GM12878 (cell line): ENCODE measurements at regions not wholly inside any gene's neighbourhood (a gene's known extent, or its start where the extent isn't known, plus 50 kb on each side); places are given as distances from the start of the nearest gene placed in this dataset.

Experiments
- ATAC-seq: fragments of 200-7000 bp; cut with Tn5 transposase; 3 replicates; pipeline ENCODE4 v1.9.1; 2020; ENCODE audit warnings: mild to moderate bottlenecking, moderate library complexity
- BruUV-seq: library from RNA; stranded (reverse); fragments of 400-500 nt; replicated peaks from 2 replicates; lab custom pipeline; 2021; lab: Mats Ljungman, UMichigan
- CTCF ChIA-PET: fragments of 300-600 bp; sonication (Branson Sonifier 250); formaldehyde crosslinking; extraction: SDS; loops from one replicate; lab custom pipeline; 2021; ENCODE audit warnings: inconsistent platforms; lab: Yijun Ruan, JAX
- POLR2A ChIA-PET: fragments of 350-600 bp; formaldehyde crosslinking; extraction: SDS; loops from one replicate; lab custom pipeline; 2021; ENCODE audit warnings: inconsistent platforms; lab: Charles Lee
- RAD21 ChIA-PET: fragments of 300-600 bp; sonication (Branson Sonifier 250); formaldehyde crosslinking; loops from one replicate; lab custom pipeline; 2023; ENCODE audit warnings: antibody characterized with exemption; ENCODE audit not compliant: unreplicated experiment; lab: Charles Lee
- SMC1A ChIA-PET: fragments of 300-600 bp; sonication (Branson Sonifier 250); formaldehyde crosslinking; loops from one replicate; lab custom pipeline; 2023; ENCODE audit not compliant: unreplicated experiment, uncharacterized antibody; lab: Charles Lee
- DNase-seq: peaks from one replicate; pipeline ENCODE4 v3.0.0-alpha.2; 2011; ENCODE audit warnings: low read depth, low spot score
- FAIRE-seq: peaks from 3 replicates; lab custom pipeline; 2011; peaks lifted over from hg19 to GRCh38; lab: Jason Lieb, UNC
- H2AFZ ChIP-seq: 2 replicates; pipeline ENCODE4 v1.6.0; 2011; ENCODE audit warnings: low read depth, low read length, control low read depth; ENCODE audit not compliant: control insufficient read depth
- H3K27ac ChIP-seq: 2 replicates; pipeline ENCODE4 v1.5.1; 2011; ENCODE audit warnings: control low read depth; ENCODE audit not compliant: control insufficient read depth, insufficient read depth
- H3K27me3 ChIP-seq, 2 experiments: replicated peaks in 1 of 2; 2 replicates each; pipeline versions ENCODE4 v1.6.0 to v1.6.1; 2011; ENCODE audit warnings: low read length in 1 of 2; ENCODE audit not compliant: control insufficient read depth in 2 of 2, insufficient read depth in 2 of 2
- H3K36me3 ChIP-seq, 2 experiments: 2 replicates each; pipeline ENCODE4 v1.5.1; 2011; ENCODE audit warnings: low read length in 1 of 2; ENCODE audit not compliant: control insufficient read depth in 2 of 2, insufficient read depth in 2 of 2
- H3K4me1 ChIP-seq: 2 replicates; pipeline ENCODE4 v1.6.1; 2011; ENCODE audit warnings: mild to moderate bottlenecking, low read length, moderate library complexity, mixed read lengths; ENCODE audit not compliant: control insufficient read depth, insufficient read depth
- H3K4me2 ChIP-seq: 2 replicates; pipeline ENCODE4 v1.6.0; 2011; ENCODE audit warnings: control low read depth; ENCODE audit not compliant: control insufficient read depth, insufficient read depth
- H3K4me3 ChIP-seq: fragments of 200-600 bp; sonication (generic); 2 replicates; pipeline ENCODE4 v1.5.1; 2016
- H3K79me2 ChIP-seq: 2 replicates; pipeline ENCODE4 v1.6.0; 2011; ENCODE audit warnings: low read length; ENCODE audit not compliant: control insufficient read depth, insufficient read depth
- H3K9ac ChIP-seq: 2 replicates; pipeline ENCODE4 v1.8.0; 2011; ENCODE audit warnings: low read length, control low read depth, mixed read lengths; ENCODE audit not compliant: control insufficient read depth, insufficient read depth
- H3K9me3 ChIP-seq: replicated peaks from 3 replicates; pipeline ENCODE4 v1.5.1; 2011; ENCODE audit warnings: mild to moderate bottlenecking, low read length; ENCODE audit not compliant: control insufficient read depth, insufficient read depth
- H4K20me1 ChIP-seq: 2 replicates; pipeline ENCODE4 v1.6.0; 2011; ENCODE audit not compliant: control insufficient read depth, insufficient read depth
- ASH2L ChIP-seq: fragments of 300-600, 200-600 bp; sonication (generic); IDR thresholded peaks from 2 replicates; pipeline ENCODE4 v1.6.1; 2017; ENCODE audit warnings: low read depth, mild to moderate bottlenecking, borderline replicate concordance
- CEBPB ChIP-seq, 2 experiments: fragments of 150-350 bp in 1 of 2; IDR thresholded peaks; 2 replicates each; pipeline ENCODE4 v1.6.1; 2012 to 2014; ENCODE audit warnings: low read depth in 2 of 2, low read length in 2 of 2, borderline replicate concordance in 1 of 2, inconsistent platforms in 1 of 2
- EED ChIP-seq: sonication (generic); IDR thresholded peaks from 2 replicates; pipeline ENCODE4 v1.6.1; 2016; ENCODE audit warnings: antibody characterized with exemption, low read depth
- EZH2 ChIP-seq: IDR thresholded peaks from 2 replicates; pipeline ENCODE4 v1.6.1; 2012; ENCODE audit warnings: low read depth, mild to moderate bottlenecking, control low read depth, inconsistent platforms, low read length, borderline replicate concordance; ENCODE audit not compliant: control insufficient read depth
- NR2F1 ChIP-seq: fragments of 450-650 bp; conservative IDR thresholded peaks from 2 replicates; pipeline ENCODE4 v1.6.1; 2017; ENCODE audit warnings: mild to moderate bottlenecking
- RAD21 ChIP-seq: IDR thresholded peaks from 2 replicates; pipeline ENCODE4 v1.6.1; 2011; ENCODE audit warnings: mild to moderate bottlenecking, low read depth, low read length, moderate library complexity; ENCODE audit not compliant: insufficient read depth
- RUNX3 ChIP-seq: IDR thresholded peaks from 2 replicates; pipeline ENCODE4 v1.6.1; 2012; ENCODE audit warnings: low read length, inconsistent platforms
- SUZ12 ChIP-seq: fragments of 200-600 bp; sonication (generic); IDR thresholded peaks from one replicate; pipeline ENCODE4 v1.6.1; 2018; ENCODE audit warnings: antibody characterized with exemption, mild to moderate bottlenecking; ENCODE audit not compliant: unreplicated experiment
- YY1 ChIP-seq: IDR thresholded peaks from 2 replicates; pipeline ENCODE4 v1.6.1; 2011; ENCODE audit warnings: low read depth, mild to moderate bottlenecking, low read length
- WGBS: methylation state at CpG from one replicate; pipeline ENCODE4 v1.1.6; 2016; ENCODE audit warnings: low lambda C conversion rate; ENCODE audit not compliant: insufficient replicate concordance, insufficient coverage; ENCODE audit errors: missing lambda C conversion rate; 5-methylcytosine and 5-hydroxymethylcytosine counted together
- in situ Hi-C: fragments of 300-500 bp; cut with MboI; formaldehyde crosslinking; loops from 9 replicates; pipeline ENCODE4 v1.14.3; 2018; ENCODE audit warnings: mixed read lengths
- intact Hi-C: fragments of 100-400 bp; cut with micrococcal nuclease; formaldehyde crosslinking; loops from one replicate; pipeline ENCODE4 v1.14.2; 2022; ENCODE audit not compliant: unreplicated experiment
- TF ChIP-seq, protein P1 (sequence below): fragments of 450-650 bp; IDR thresholded peaks from 2 replicates; pipeline ENCODE4 v1.6.1; 2016; ENCODE audit warnings: mild to moderate bottlenecking, moderate library complexity, borderline replicate concordance
- TF ChIP-seq, protein P2 (sequence below): fragments of 450-650 bp; IDR thresholded peaks from 2 replicates; pipeline ENCODE4 v1.6.1; 2017; ENCODE audit warnings: borderline replicate concordance

DNA sequence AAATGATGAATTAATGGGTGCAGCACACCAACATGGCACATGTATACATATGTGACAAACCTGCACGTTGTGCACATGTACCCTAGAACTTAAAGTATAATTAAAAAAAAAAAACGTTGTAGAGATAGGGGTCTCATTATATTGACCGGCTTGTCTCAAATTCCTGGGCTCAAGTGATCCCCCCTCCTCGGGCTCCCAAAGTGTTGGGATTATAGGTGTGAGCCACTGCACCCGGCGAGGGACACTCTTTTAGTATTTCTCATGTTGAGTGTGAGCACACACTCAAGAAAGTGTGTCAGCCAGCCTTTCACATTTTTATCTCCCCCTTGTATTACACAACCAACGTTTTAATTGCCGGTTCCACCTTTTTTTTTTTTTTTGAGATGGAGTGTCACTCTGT is 87.7 kb upstream of the SPIN1 start:
- 47% methylated on average over 7 of the region's 8 CpGs for WGBS
- intact Hi-C loops: loop anchor here (10.0 kb wide), 1 partner anchor 56 kb away; no protein-coding TSS in a partner anchor
- Histone ChIP-seq H3K4me1 (no peaks in the 10 kb centered on the region), H3K4me2 (no peak overlapping the region), H3K9me3 (no peaks in the 10 kb centered on the region), H3K36me3 (no peaks in the 10 kb centered on the region), H2AFZ (no peak overlapping the region), H3K4me3 (no peak overlapping the region), H4K20me1 (no peaks in the 10 kb centered on the region), H3K9ac (no peak overlapping the region), H3K79me2 (no peaks in the 10 kb centered on the region), H3K27me3 (no peaks in the 10 kb centered on the region), H3K27ac (no peak overlapping the region)
- ChIA-PET RAD21 (no interaction called here), SMC1A (no interaction called here), CTCF (no interaction called here), POLR2A (no interaction called here)
- FAIRE-seq (no peak), ATAC-seq (no peak), DNase-seq (no peak)
- no TSS peak for BruUV-seq
- no peak for TF ChIP-seq RAD21
- TF ChIP-seq SUZ12: no peak
- TF ChIP-seq YY1: no peak
- no peak for TF ChIP-seq CEBPB (IDR thresholded peaks at IDR 0.05; ENCODE audit: borderline replicate concordance in 1 of 2, low read depth in 2 of 2, low read length in 2 of 2)
- TF ChIP-seq EED: no peak
- no peak for TF ChIP-seq NR2F1
- in situ Hi-C loops: no loop called here

DNA sequence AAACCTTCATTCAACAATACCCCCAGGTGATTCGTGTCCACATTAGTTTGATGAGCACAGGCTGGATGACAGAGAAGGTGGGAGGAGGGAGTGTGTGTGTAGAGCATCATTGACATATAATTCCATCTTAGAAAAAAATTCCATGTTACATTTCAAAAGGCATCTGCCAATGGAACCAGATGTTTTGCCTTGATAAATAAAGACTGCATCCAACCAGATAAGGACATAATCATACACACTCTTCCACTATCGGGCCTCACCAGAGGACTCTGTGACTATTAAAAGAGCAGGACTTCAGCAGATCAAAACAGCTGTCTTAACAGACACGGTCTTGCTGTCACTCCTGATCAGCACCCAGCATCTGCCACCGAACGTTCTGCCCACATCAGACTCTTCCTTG is 96.4 kb upstream of the SPIN1 start:
- ChIA-PET CTCF (interaction anchor here (1.3 kb wide), 1 partner anchor 13 kb away, joined by 4 read pairs; no protein-coding TSS in a partner anchor), RAD21 (no interaction called here), POLR2A (no interaction called here), SMC1A (no interaction called here)
- TF ChIP-seq, protein P1, sequence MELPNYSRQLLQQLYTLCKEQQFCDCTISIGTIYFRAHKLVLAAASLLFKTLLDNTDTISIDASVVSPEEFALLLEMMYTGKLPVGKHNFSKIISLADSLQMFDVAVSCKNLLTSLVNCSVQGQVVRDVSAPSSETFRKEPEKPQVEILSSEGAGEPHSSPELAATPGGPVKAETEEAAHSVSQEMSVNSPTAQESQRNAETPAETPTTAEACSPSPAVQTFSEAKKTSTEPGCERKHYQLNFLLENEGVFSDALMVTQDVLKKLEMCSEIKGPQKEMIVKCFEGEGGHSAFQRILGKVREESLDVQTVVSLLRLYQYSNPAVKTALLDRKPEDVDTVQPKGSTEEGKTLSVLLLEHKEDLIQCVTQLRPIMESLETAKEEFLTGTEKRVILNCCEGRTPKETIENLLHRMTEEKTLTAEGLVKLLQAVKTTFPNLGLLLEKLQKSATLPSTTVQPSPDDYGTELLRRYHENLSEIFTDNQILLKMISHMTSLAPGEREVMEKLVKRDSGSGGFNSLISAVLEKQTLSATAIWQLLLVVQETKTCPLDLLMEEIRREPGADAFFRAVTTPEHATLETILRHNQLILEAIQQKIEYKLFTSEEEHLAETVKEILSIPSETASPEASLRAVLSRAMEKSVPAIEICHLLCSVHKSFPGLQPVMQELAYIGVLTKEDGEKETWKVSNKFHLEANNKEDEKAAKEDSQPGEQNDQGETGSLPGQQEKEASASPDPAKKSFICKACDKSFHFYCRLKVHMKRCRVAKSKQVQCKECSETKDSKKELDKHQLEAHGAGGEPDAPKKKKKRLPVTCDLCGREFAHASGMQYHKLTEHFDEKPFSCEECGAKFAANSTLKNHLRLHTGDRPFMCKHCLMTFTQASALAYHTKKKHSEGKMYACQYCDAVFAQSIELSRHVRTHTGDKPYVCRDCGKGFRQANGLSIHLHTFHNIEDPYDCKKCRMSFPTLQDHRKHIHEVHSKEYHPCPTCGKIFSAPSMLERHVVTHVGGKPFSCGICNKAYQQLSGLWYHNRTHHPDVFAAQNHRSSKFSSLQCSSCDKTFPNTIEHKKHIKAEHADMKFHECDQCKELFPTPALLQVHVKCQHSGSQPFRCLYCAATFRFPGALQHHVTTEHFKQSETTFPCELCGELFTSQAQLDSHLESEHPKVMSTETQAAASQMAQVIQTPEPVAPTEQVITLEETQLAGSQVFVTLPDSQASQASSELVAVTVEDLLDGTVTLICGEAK: no peak
- no peak for TF ChIP-seq EZH2
- no peak for TF ChIP-seq RUNX3
- TF ChIP-seq ASH2L: no peak
- TF ChIP-seq, protein P2, sequence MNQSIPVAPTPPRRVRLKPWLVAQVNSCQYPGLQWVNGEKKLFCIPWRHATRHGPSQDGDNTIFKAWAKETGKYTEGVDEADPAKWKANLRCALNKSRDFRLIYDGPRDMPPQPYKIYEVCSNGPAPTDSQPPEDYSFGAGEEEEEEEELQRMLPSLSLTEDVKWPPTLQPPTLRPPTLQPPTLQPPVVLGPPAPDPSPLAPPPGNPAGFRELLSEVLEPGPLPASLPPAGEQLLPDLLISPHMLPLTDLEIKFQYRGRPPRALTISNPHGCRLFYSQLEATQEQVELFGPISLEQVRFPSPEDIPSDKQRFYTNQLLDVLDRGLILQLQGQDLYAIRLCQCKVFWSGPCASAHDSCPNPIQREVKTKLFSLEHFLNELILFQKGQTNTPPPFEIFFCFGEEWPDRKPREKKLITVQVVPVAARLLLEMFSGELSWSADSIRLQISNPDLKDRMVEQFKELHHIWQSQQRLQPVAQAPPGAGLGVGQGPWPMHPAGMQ: no peak
- Histone ChIP-seq H3K36me3 (no peaks in the 10 kb centered on the region), H3K27me3 (no peaks in the 10 kb centered on the region), H2AFZ (no peak overlapping the region), H3K27ac (no peak overlapping the region), H3K4me3 (no peak overlapping the region), H3K79me2 (no peaks in the 10 kb centered on the region), H3K4me1 (no peaks in the 10 kb centered on the region), H3K4me2 (no peak overlapping the region), H3K9me3 (no peaks in the 10 kb centered on the region; the same call in 2 of the 3 replicates), H3K9ac (no peak overlapping the region), H4K20me1 (no peaks in the 10 kb centered on the region)
- in situ Hi-C loops: no loop called here
- DNase-seq: no peak
- 21% methylated on average over 5 of the region's 5 CpGs for WGBS
- no TSS peak for BruUV-seq
- ATAC-seq: no peak
- intact Hi-C loops: no loop called here
- no peak for FAIRE-seq
